ENCODE measurements at regions not wholly inside any gene's neighbourhood (a gene's known extent, or its start where the extent isn't known, plus 50 kb on each side); places are given as distances from the start of the nearest gene placed in this dataset.
"Not testable (repeated sequence)": the region's sequence is repeated elsewhere in the genome, so short reads cannot be mapped to it uniquely, and the experiment has no call there.

DNA sequence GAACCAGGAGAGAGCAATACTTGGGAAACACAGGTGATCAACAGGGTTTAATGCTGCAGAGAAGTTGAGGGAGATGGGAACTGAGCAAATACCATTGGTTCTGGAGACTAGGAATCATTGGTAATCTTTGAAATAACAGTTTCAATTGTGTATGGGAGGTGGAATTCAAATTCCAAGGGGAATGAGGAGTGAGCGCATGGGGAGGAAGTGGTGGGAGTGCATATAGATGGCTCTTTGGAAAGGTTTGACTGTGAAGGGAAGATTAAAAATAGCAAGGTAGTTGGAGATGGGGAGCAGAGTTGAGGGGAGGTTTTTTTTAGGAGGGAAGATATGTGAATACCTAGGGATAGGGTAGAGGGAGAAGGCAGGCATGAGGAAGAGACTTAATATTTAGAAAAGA is 51.1 kb upstream of the ROPN1 start:
- DNase-seq (ENCODE audit: low spot score), result no peak

DNA sequence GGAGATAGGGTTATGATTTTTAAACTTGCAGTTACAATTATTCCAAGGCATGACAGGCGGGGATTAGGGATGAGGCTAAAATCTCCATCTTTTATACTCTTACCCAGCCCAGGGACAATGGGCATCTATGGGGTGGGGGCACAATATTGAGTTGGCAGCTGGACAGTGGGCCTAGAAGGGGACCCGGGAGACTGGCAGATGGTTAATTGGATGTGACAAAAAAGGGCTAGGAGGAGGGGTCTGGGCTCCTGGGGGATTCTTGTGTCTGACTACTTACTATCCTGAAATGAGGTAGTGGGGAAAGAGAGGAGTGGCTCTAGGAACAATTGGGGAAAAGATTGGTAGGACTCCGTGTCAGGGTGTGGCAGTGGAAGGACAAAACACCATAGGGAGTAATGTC is 53.0 kb upstream of the ROPN1 start:
- DNase-seq (ENCODE audit: low spot score), result no peak

- DNase-seq (ENCODE audit: low spot score), result no peak
Measured at GRCh38 chr3:124048967-124049798, 57.3 kb upstream of the ROPN1 start.

- no peak for DNase-seq (ENCODE audit: low spot score)
Measured at GRCh38 chr3:124051636-124052035, 59.7 kb upstream of the ROPN1 start.

- no peak for DNase-seq (ENCODE audit: low spot score)
Measured at GRCh38 chr3:124053871-124054270, 61.9 kb upstream of the ROPN1 start.

DNA sequence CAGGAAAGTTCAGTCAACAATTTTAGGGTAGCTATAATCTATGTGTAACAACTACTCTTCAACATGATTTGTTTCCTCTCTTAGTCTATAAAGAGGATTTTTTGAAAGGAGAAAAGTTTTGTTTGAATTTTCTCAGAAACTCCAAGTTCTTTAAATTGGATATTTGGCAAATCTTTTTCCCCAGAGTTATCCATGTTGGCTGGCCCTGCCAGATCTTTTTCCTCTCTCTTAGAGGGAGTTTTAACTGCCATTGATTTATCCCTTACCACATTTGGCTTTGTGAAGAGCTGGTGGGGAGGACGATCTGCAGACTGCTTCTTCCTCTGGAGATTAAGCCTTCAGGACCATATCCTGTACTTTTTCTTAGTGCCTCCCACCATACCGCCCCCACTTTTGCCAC is 64.9 kb upstream of the ROPN1 start:
- DNase-seq (ENCODE audit: low spot score), result no peak

- DNase-seq (ENCODE audit: low spot score), result no peak
Measured at GRCh38 chr3:124057420-124057819, 65.5 kb upstream of the ROPN1 start.

DNA sequence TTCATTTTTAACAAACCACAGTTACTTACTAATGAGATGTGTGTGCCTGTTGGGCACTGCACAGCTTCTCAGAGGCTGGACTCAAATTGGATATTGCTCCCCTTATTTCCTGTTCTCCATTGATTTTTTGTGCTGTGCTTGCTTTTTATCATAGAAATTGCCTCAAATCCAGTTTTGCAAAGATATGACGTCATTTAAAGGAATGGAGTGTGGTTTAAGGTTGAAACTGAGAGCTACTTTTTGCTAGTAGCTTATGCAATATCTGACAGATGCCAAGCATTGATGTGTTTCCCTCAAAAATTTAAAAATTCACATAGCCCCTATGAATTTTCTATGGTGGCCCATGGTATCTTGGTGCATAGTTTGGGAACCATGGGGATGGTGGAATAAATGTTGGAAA is 67.7 kb upstream of the ROPN1 start:
- DNase-seq (ENCODE audit: low spot score), result no peak

DNA sequence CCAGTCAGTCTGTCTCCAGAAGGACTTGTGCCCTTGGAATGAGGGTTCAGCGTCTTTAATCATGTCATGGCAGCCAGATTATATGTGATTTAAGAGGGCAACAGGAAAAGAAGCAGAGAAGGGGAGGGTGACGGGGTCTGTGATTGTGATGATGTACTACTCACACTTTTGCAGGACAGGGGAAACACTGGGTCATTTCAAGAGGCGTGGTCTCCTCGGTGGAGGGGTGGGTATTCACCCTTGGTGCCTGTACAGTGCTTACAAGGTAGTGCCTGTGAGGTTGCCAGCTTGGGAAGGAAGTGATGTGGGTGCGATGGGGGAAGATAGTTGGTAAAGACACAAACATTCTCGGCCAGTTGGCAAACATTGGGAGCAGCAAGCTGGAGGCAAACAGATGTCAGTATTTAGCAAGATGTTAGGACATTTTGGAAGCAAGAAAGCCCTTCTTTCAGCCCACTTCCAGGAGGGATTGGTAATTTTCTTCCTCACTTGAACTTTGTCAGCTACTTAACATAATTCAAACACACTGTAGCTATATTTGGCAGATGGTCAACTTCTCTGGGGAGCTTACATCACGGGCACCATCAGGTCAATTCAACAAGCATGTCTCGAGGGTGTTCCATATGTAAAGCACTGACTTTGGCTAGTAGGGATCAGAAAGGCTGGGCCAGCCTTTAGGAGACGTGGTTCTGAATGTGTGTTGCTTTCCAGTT is 71.4 kb upstream of the ROPN1 start:
- DNase-seq (ENCODE audit: low spot score), result no peak

DNA sequence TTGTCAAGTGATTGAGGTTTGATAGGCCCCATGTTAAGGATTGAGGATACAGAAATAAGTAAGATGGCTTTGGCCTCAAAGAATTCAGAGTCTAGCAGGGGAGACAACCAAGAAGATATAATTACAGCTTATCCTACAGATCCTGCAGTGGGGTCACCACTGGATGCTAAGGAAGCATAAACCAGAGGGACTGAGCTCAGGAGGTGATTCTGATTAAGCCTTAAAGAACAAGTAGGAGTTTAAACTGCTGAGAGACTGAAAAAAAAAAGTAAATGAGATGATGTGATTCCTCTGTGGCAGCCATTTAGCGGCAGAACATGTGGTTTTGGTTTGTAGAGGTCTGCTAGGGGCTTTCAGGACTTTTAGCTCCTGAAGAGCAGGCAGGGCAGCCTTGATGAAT is 72.1 kb upstream of the ROPN1 start:
- no peak for DNase-seq (ENCODE audit: low spot score)

- DNase-seq (ENCODE audit: low spot score), result not testable (repeated sequence)
Measured at GRCh38 chr3:124066543-124066942, 74.6 kb upstream of the ROPN1 start.

GRCh38 chr3:124069706-124070105 is 77.8 kb upstream of the ROPN1 start:
- not testable (repeated sequence) for DNase-seq (ENCODE audit: low spot score)

- DNase-seq (ENCODE audit: low spot score), result not testable (repeated sequence)
Measured at GRCh38 chr3:124075090-124075489, 83.2 kb upstream of the ROPN1 start.

DNA sequence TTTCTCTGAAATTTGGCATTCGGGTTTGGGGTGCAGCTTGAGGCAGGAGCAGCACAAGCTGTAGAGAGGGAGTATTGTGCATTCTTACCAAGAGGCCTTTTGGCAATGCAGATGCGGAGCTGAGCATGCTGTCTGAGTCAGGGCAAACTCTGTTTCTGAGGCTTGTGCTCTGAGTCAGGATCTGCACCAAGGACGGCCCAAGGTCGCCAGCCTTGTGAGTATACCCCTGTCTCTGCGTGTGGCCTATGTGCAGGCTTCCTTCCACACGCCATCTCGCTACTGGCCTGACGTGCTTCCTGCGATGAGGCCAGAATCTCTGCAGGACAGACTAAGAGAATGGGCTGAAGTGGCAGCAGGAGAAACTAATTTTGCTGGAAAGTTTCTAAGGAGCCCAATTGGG is 83.8 kb upstream of the ROPN1 start:
- DNase-seq (ENCODE audit: low spot score), result no peak

GRCh38 chr3:124076235-124076634 is 84.3 kb upstream of the ROPN1 start:
- DNase-seq (ENCODE audit: low spot score), result no peak

DNA sequence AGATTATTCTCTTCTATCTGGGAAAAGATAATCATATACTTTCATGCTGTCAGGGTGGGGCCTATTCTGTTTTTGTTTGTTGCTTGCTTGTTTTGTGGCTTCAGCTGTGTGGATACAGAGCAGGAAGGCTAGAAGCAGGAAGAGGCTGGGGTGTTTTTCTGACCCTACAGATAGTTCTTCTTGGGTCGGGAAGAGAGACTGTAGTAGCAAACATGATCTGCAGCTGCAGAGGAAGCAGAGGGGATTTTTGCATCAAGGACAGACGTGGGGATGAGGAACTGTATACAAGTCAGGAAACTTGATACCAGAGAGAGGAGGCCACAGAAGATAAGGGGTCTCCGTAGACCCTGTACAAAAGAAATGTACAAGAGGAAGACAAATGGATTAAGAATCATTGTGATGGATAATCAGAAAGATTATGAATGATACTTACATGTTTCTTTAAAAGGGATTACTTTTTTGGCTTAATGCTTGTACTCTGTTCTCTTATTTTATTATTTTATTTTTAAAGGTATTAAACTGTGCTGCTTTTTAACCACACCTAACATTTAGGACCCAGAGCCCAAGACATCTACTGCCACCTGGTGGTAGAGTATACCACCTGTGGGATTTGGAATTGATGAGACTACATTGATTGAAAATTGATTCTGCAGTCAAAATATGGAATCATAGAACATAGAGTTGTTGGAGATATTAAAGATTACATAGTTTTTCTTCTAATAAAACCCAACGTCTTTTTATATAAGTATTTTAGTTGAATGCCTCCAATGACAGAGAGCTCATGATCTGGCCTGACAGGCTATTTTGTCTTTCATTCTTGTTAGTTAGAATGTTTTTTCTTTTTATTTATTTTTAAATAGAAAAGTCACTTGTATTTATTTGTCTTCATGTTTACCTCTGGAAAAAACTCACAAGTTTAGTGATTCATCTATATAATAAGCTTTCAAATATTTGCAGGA is 87.3 kb upstream of the ROPN1 start:
- DNase-seq (ENCODE audit: low spot score), result peak; percentile 56

GRCh38 chr3:124079912-124080276 is 88.0 kb upstream of the ROPN1 start:
- no peak for DNase-seq (ENCODE audit: low spot score)

- no peak for DNase-seq (ENCODE audit: low spot score)
Measured at GRCh38 chr3:124082343-124082742, 90.4 kb upstream of the ROPN1 start.

GRCh38 chr3:124084022-124084881 is 92.3 kb upstream of the ROPN1 start:
- DNase-seq (ENCODE audit: low spot score), result peak; percentile 47

- no peak for DNase-seq (ENCODE audit: low spot score)
Measured at GRCh38 chr3:124088801-124089200, 96.9 kb upstream of the ROPN1 start.

GRCh38 chr3:124089214-124089613 is 97.3 kb upstream of the ROPN1 start:
- DNase-seq (ENCODE audit: low spot score), result no peak

DNA sequence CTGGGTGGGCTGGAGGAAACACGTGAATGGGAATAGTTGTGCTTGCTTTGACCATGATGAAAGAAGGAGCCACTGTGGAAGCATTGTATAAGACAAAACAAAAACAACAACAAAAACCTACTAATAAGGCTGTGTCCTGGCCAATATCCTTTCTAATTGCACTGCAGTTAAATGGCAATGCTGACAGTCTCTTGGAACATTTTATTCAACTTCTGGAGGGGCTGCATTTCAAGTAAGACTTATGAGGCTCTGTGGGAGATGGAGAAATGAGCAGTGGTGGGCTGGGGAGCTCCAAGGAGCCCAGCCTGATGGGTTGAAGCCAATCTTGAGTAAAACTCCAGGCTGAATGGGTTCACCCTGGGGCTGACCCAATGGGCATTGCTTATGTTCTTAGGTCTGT is 99.8 kb upstream of the ROPN1 start:
- DNase-seq (ENCODE audit: low spot score), result no peak
